Prostate gland (tissue), 2 donors: ENCODE measurements at regions not wholly inside any gene's neighbourhood (a gene's known extent, or its start where the extent isn't known, plus 50 kb on each side); places are given as distances from the start of the nearest gene placed in this dataset.
"Not testable (repeated sequence)": the region's sequence is repeated elsewhere in the genome, so short reads cannot be mapped to it uniquely, and the experiment has no call there.

Experiments used
- CTCF ChIP-seq, 4 experiments: fragments of 200-600 bp in 2 of 4; fragments of 450-650 bp in 2 of 4; sonication (generic) in 2 of 4; IDR thresholded peaks; 1 replicate in 3 of 4; 2 replicates in 1 of 4; pipeline ENCODE4 v1.5.1; 2016 to 2019; ENCODE audit warnings: antibody characterized with exemption in 4 of 4, mild to moderate bottlenecking in 2 of 4, moderate library complexity in 2 of 4
- POLR2A ChIP-seq: fragments of 450-650 bp; IDR thresholded peaks from one replicate; pipeline ENCODE4 v1.6.1; 2016; ENCODE audit warnings: antibody characterized with exemption, mild to moderate bottlenecking
- POLR2AphosphoS5 ChIP-seq: sonication (generic); formaldehyde crosslinking; IDR thresholded peaks from one replicate; pipeline ENCODE4 v1.6.1; 2017; ENCODE audit warnings: antibody characterized with exemption

- TF ChIP-seq CTCF (IDR thresholded peaks at IDR 0.05); POLR2A; POLR2AphosphoS5: not testable (repeated sequence)
Observed at GRCh38 chr5:101316401-101316800, 413.3 kb upstream of the ST8SIA4 start.
